ENCODE measurements at regions not wholly inside any gene's neighbourhood (a gene's known extent, or its start where the extent isn't known, plus 50 kb on each side); places are given as distances from the start of the nearest gene placed in this dataset.

DNA sequence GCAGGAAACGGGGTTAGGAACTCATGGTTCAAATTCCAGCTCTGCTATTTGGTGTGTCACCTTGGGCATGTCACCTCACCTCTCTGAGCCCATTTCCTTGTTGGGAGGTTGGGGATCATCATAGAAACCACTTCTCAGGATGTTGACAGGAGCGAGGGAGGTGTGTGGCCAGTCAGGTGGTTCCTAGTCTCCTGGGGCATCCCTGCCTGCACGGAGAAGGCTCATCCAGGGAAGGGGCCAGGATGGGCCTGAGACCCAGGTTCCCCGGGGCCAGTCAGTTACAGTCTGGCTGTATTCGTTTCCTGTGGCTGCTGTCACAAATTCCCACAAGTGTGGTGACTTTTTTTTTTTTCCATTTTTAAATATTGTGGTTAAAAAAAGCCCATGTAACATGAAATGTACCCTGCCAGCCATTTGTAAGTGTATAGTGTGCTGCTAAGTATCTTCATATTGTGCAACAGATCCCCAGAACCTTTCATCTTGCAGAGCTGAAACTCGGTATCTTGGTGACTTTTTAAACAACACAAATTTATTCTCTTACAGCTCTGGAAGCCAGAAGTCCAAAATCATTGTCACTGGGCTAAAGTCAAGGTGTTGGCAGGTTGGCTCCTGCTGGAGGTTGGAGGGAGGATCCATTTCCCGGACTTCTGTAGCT is 78.7 kb upstream of the UNC5A start:
- TF ChIP-seq, protein P1, sequence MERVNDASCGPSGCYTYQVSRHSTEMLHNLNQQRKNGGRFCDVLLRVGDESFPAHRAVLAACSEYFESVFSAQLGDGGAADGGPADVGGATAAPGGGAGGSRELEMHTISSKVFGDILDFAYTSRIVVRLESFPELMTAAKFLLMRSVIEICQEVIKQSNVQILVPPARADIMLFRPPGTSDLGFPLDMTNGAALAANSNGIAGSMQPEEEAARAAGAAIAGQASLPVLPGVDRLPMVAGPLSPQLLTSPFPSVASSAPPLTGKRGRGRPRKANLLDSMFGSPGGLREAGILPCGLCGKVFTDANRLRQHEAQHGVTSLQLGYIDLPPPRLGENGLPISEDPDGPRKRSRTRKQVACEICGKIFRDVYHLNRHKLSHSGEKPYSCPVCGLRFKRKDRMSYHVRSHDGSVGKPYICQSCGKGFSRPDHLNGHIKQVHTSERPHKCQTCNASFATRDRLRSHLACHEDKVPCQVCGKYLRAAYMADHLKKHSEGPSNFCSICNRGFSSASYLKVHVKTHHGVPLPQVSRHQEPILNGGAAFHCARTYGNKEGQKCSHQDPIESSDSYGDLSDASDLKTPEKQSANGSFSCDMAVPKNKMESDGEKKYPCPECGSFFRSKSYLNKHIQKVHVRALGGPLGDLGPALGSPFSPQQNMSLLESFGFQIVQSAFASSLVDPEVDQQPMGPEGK (CRISPR knock-in tag; IDR thresholded peaks at IDR 0.05; ENCODE audit: borderline replicate concordance), result no peak
- no peak for TF ChIP-seq ZNF8 (CRISPR knock-in tag; IDR thresholded peaks at IDR 0.05)
- TF ChIP-seq PPARA (CRISPR knock-in tag; IDR thresholded peaks at IDR 0.05; ENCODE audit: borderline replicate concordance), result no peak
- TF ChIP-seq TCF4 (CRISPR knock-in tag; IDR thresholded peaks at IDR 0.05; ENCODE audit: borderline replicate concordance), result no peak
- TF ChIP-seq, protein P2, sequence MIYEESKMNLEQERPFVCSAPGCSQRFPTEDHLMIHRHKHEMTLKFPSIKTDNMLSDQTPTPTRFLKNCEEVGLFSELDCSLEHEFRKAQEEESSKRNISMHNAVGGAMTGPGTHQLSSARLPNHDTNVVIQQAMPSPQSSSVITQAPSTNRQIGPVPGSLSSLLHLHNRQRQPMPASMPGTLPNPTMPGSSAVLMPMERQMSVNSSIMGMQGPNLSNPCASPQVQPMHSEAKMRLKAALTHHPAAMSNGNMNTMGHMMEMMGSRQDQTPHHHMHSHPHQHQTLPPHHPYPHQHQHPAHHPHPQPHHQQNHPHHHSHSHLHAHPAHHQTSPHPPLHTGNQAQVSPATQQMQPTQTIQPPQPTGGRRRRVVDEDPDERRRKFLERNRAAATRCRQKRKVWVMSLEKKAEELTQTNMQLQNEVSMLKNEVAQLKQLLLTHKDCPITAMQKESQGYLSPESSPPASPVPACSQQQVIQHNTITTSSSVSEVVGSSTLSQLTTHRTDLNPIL (CRISPR knock-in tag; IDR thresholded peaks at IDR 0.05; ENCODE audit: low read depth), result no peak
- TF ChIP-seq TOX (CRISPR knock-in tag; IDR thresholded peaks at IDR 0.05; ENCODE audit: borderline replicate concordance), result no peak
- TF ChIP-seq, protein P3, sequence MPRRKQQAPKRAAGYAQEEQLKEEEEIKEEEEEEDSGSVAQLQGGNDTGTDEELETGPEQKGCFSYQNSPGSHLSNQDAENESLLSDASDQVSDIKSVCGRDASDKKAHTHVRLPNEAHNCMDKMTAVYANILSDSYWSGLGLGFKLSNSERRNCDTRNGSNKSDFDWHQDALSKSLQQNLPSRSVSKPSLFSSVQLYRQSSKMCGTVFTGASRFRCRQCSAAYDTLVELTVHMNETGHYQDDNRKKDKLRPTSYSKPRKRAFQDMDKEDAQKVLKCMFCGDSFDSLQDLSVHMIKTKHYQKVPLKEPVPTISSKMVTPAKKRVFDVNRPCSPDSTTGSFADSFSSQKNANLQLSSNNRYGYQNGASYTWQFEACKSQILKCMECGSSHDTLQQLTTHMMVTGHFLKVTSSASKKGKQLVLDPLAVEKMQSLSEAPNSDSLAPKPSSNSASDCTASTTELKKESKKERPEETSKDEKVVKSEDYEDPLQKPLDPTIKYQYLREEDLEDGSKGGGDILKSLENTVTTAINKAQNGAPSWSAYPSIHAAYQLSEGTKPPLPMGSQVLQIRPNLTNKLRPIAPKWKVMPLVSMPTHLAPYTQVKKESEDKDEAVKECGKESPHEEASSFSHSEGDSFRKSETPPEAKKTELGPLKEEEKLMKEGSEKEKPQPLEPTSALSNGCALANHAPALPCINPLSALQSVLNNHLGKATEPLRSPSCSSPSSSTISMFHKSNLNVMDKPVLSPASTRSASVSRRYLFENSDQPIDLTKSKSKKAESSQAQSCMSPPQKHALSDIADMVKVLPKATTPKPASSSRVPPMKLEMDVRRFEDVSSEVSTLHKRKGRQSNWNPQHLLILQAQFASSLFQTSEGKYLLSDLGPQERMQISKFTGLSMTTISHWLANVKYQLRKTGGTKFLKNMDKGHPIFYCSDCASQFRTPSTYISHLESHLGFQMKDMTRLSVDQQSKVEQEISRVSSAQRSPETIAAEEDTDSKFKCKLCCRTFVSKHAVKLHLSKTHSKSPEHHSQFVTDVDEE (CRISPR knock-in tag; IDR thresholded peaks at IDR 0.05), result no peak
- no peak for TF ChIP-seq ZNF565 (CRISPR knock-in tag; conservative IDR thresholded peaks at IDR 0.05; ENCODE audit: low read depth)
- no peak for TF ChIP-seq ISL1 (CRISPR knock-in tag; IDR thresholded peaks at IDR 0.05)
- TF ChIP-seq, protein P4, sequence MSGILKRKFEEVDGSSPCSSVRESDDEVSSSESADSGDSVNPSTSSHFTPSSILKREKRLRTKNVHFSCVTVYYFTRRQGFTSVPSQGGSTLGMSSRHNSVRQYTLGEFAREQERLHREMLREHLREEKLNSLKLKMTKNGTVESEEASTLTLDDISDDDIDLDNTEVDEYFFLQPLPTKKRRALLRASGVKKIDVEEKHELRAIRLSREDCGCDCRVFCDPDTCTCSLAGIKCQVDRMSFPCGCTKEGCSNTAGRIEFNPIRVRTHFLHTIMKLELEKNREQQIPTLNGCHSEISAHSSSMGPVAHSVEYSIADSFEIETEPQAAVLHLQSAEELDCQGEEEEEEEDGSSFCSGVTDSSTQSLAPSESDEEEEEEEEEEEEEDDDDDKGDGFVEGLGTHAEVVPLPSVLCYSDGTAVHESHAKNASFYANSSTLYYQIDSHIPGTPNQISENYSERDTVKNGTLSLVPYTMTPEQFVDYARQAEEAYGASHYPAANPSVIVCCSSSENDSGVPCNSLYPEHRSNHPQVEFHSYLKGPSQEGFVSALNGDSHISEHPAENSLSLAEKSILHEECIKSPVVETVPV (CRISPR knock-in tag; IDR thresholded peaks at IDR 0.05), result no peak
- no peak for TF ChIP-seq SNAI2 (CRISPR knock-in tag; IDR thresholded peaks at IDR 0.05)
- TF ChIP-seq ZC3H10 (CRISPR knock-in tag; IDR thresholded peaks at IDR 0.05), result no peak
- no peak for TF ChIP-seq BACH2 (CRISPR knock-in tag; IDR thresholded peaks at IDR 0.05; ENCODE audit: borderline replicate concordance)
- TF ChIP-seq RARB (CRISPR knock-in tag; IDR thresholded peaks at IDR 0.05), result no peak
- TF ChIP-seq ESRRG (CRISPR knock-in tag; IDR thresholded peaks at IDR 0.05), result no peak
- no peak for TF ChIP-seq ZNF70 (CRISPR knock-in tag; IDR thresholded peaks at IDR 0.05)

DNA sequence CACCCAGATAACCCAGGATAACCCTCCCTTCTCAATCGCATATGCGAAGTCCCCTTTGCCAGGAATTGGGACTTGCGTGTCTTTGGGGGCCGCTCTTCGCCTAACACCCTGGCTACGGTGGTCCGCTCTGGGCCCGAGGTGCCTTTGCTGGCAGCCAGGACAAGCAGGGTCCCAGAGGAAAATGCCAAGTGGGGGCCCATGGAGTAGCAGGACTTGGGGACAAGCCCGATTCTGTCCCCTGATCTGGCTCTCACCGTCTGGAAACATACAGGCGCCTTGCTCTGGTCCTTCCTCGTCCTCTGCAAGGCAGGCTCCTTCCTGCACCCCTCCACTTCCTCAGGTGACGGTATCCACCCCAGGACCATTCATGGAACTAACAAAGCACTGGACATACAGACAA is 78.1 kb upstream of the UNC5A start:
- ATAC-seq, result no peak
- TF ChIP-seq ZC3H10 (CRISPR knock-in tag; IDR thresholded peaks at IDR 0.05), result no peak
- TF ChIP-seq ZFP30 (CRISPR knock-in tag; IDR thresholded peaks at IDR 0.05), result no peak
- no peak for TF ChIP-seq BACH2 (CRISPR knock-in tag; IDR thresholded peaks at IDR 0.05; ENCODE audit: borderline replicate concordance)
- TF ChIP-seq TOX (CRISPR knock-in tag; IDR thresholded peaks at IDR 0.05; ENCODE audit: borderline replicate concordance), result no peak
- no peak for TF ChIP-seq OSR1 (CRISPR knock-in tag; IDR thresholded peaks at IDR 0.05)
- TF ChIP-seq CSDC2 (CRISPR knock-in tag; IDR thresholded peaks at IDR 0.05), result no peak
- TF ChIP-seq, protein P2 (CRISPR knock-in tag; IDR thresholded peaks at IDR 0.05; ENCODE audit: low read depth), result no peak
- no peak for TF ChIP-seq PPARA (CRISPR knock-in tag; IDR thresholded peaks at IDR 0.05; ENCODE audit: borderline replicate concordance)
- TF ChIP-seq ISL1 (CRISPR knock-in tag; IDR thresholded peaks at IDR 0.05), result no peak
- TF ChIP-seq ZNF70 (CRISPR knock-in tag; IDR thresholded peaks at IDR 0.05), result no peak
- TF ChIP-seq ESRRG (CRISPR knock-in tag; IDR thresholded peaks at IDR 0.05), result no peak
- no peak for TF ChIP-seq RARB (CRISPR knock-in tag; IDR thresholded peaks at IDR 0.05)
- TF ChIP-seq ZNF565 (CRISPR knock-in tag; conservative IDR thresholded peaks at IDR 0.05; ENCODE audit: low read depth), result no peak
- no peak for TF ChIP-seq ZNF8 (CRISPR knock-in tag; IDR thresholded peaks at IDR 0.05)

More for the DNA sequence above, 78.7 kb upstream of the UNC5A start:
- ATAC-seq, result no peak

DNA sequence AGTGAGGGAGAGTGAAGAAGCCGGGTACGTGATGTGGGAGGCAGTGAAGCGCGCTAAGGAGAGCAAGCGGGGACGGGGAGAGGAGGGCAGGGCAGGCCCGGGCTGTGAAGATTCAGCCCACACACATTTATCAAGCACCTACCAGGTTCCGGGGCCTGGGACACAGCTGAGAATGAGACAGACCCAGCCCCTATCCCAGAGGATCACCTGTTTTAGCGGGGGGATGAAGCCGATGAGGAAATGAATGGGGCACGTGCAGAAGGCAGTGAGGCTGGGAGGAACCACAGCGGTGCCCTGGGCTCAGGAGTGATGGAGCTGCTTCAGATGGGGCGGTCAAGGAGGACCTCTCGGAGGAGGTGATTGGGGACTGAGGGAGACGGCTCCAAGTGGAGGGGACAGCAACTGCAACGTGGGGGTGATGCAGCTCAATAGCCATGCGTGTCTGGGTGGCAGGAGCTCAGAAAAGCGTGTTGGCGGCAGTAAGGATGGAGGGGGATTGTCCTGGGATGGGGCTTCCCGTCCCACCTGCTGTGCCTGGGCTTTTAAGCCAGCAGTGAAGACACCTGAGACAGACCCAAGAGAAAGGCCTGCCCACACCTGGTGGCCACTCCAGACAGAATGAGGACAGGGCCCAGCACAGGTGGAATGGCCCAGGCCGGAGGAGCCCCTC is 77.5 kb upstream of the UNC5A start:
- no peak for ATAC-seq
- no peak for TF ChIP-seq BACH2 (CRISPR knock-in tag; IDR thresholded peaks at IDR 0.05; ENCODE audit: borderline replicate concordance)
- TF ChIP-seq ZNF565 (CRISPR knock-in tag; conservative IDR thresholded peaks at IDR 0.05; ENCODE audit: low read depth), result no peak
- no peak for TF ChIP-seq ZFP3 (CRISPR knock-in tag; IDR thresholded peaks at IDR 0.05)
- TF ChIP-seq, protein P3 (CRISPR knock-in tag; IDR thresholded peaks at IDR 0.05), result no peak
- no peak for TF ChIP-seq TOX (CRISPR knock-in tag; IDR thresholded peaks at IDR 0.05; ENCODE audit: borderline replicate concordance)
- TF ChIP-seq, protein P5, sequence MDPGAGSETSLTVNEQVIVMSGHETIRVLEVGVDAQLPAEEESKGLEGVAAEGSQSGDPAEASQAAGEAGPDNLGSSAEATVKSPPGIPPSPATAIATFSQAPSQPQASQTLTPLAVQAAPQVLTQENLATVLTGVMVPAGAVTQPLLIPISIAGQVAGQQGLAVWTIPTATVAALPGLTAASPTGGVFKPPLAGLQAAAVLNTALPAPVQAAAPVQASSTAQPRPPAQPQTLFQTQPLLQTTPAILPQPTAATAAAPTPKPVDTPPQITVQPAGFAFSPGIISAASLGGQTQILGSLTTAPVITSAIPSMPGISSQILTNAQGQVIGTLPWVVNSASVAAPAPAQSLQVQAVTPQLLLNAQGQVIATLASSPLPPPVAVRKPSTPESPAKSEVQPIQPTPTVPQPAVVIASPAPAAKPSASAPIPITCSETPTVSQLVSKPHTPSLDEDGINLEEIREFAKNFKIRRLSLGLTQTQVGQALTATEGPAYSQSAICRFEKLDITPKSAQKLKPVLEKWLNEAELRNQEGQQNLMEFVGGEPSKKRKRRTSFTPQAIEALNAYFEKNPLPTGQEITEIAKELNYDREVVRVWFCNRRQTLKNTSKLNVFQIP (CRISPR knock-in tag; IDR thresholded peaks at IDR 0.05; ENCODE audit: borderline replicate concordance, low read depth), result no peak
- TF ChIP-seq TCF4 (CRISPR knock-in tag; IDR thresholded peaks at IDR 0.05; ENCODE audit: borderline replicate concordance), result no peak
